PC-9 (cell line): ENCODE measurements at regions not wholly inside any gene's neighbourhood (a gene's known extent, or its start where the extent isn't known, plus 50 kb on each side); places are given as distances from the start of the nearest gene placed in this dataset.

ENCODE experiments used
- BruUV-seq: library from RNA; stranded (reverse); fragments of 400-500 nt; replicated peaks from 2 replicates; lab custom pipeline; 2021; lab: Mats Ljungman, UMichigan
- CTCF ChIA-PET: fragments of 300-600 bp; sonication (Branson Sonifier 250); formaldehyde crosslinking; loops from one replicate; lab custom pipeline; 2022; ENCODE audit warnings: antibody characterized with exemption; lab: Charles Lee
- POLR2A ChIA-PET: fragments of 300-600 bp; sonication (Branson Sonifier 250); formaldehyde crosslinking; loops from one replicate; lab custom pipeline; 2022; ENCODE audit warnings: antibody characterized with exemption; ENCODE audit not compliant: unreplicated experiment; lab: Charles Lee
- DNase-seq, 2 experiments: peaks; one replicate each; pipeline versions ENCODE4 v3.0.0 to v3.0.0-alpha.2; 2015 to 2022; ENCODE audit warnings: mixed read lengths in 1 of 2
- H2AFZ ChIP-seq: fragments of 200-600 bp; sonication (generic); 2 replicates; pipeline ENCODE4 v1.8.1; 2017; ENCODE audit warnings: antibody characterized with exemption
- H3F3A ChIP-seq: fragments of 200-600 bp; sonication (generic); 2 replicates; pipeline ENCODE4 v1.8.1; 2017; ENCODE audit warnings: antibody characterized with exemption, mild to moderate bottlenecking, low read depth; ENCODE audit not compliant: insufficient read depth
- H3K27ac ChIP-seq: fragments of 200-600 bp; sonication (generic); 2 replicates; pipeline ENCODE4 v1.6.1; 2016; ENCODE audit warnings: mixed run types
- H3K27me3 ChIP-seq: fragments of 200-600 bp; sonication (generic); 2 replicates; pipeline ENCODE4 v1.6.1; 2016; ENCODE audit warnings: low read depth, mixed run types; ENCODE audit not compliant: insufficient read depth
- H3K36me3 ChIP-seq: fragments of 200-600 bp; sonication (generic); 2 replicates; pipeline ENCODE4 v1.6.1; 2016; ENCODE audit warnings: low read depth, mixed run types
- H3K4me1 ChIP-seq: fragments of 200-600 bp; sonication (generic); replicated peaks from 2 replicates; pipeline ENCODE4 v1.6.1; 2016; ENCODE audit warnings: mixed run types; ENCODE audit not compliant: insufficient read depth
- H3K4me2 ChIP-seq: fragments of 200-600 bp; sonication (generic); 2 replicates; pipeline ENCODE4 v1.6.1; 2017; ENCODE audit warnings: mixed run types
- H3K4me3 ChIP-seq: fragments of 200-600 bp; sonication (generic); 2 replicates; pipeline ENCODE4 v1.6.1; 2016; ENCODE audit warnings: mixed run types
- H3K79me2 ChIP-seq: fragments of 200-600 bp; sonication (generic); 2 replicates; pipeline ENCODE4 v1.6.1; 2017; ENCODE audit warnings: low read depth, mixed run types
- H3K9me2 ChIP-seq: fragments of 200-600 bp; sonication (generic); 2 replicates; pipeline ENCODE4 v1.8.1; 2017; ENCODE audit warnings: mild to moderate bottlenecking; ENCODE audit not compliant: insufficient read depth
- H3K9me3 ChIP-seq: fragments of 200-600 bp; sonication (generic); 2 replicates; pipeline ENCODE4 v1.8.1; 2016; ENCODE audit warnings: low read depth; ENCODE audit not compliant: insufficient read depth
- H4K20me1 ChIP-seq: fragments of 200-600 bp; sonication (generic); 2 replicates; pipeline ENCODE4 v1.8.1; 2017; ENCODE audit not compliant: insufficient read depth
- CTCF ChIP-seq: fragments of 200-600 bp; sonication (generic); conservative IDR thresholded peaks from 2 replicates; pipeline ENCODE4 v1.6.1; 2017; ENCODE audit warnings: mixed run types, antibody characterized with exemption, mild to moderate bottlenecking, moderate library complexity
- EZH2 ChIP-seq: fragments of 200-600 bp; sonication (generic); IDR thresholded peaks from 2 replicates; pipeline ENCODE4 v1.8.0; 2017; ENCODE audit warnings: antibody characterized with exemption, low read depth
- intact Hi-C: fragments of 100-400 bp; cut with micrococcal nuclease; formaldehyde crosslinking; loops from one replicate; pipeline ENCODE4 v1.10.0; 2022; ENCODE audit not compliant: unreplicated experiment

- DNase-seq = no peak
- Histone ChIP-seq H3K9me3 (no peaks in the 10 kb centered on the region), H3K9me2 (no peaks in the 10 kb centered on the region), H3K4me1 (no peaks in the 10 kb centered on the region), H3K36me3 (no peaks in the 10 kb centered on the region), H3F3A (no peaks in the 10 kb centered on the region), H4K20me1 (no peaks in the 10 kb centered on the region), H3K79me2 (no peaks in the 10 kb centered on the region), H2AFZ (no peak overlapping the region), H3K4me2 (no peak overlapping the region), H3K27ac (no peak overlapping the region), H3K4me3 (no peak overlapping the region), H3K27me3 (peaks cover 19% of the 10 kb centered on the region)
- POLR2A ChIA-PET = no interaction called here
- CTCF ChIA-PET = no interaction called here
- TF ChIP-seq EZH2 (no peak), CTCF (no peak)
- BruUV-seq = no TSS peak
- intact Hi-C loops = no loop called here
Observed at GRCh38 chr13:52938065-52938464, 89.6 kb upstream of the PCDH8 start.

GRCh38 chr13:52936806-52937205 lies 88.4 kb upstream of the PCDH8 start:
- no peak overlapping the region for H3K4me2 ChIP-seq
- intact Hi-C loops = no loop called here
- H3K9me3 ChIP-seq = no peaks in the 10 kb centered on the region
- no peak overlapping the region for H2AFZ ChIP-seq
- H3F3A ChIP-seq = no peaks in the 10 kb centered on the region
- H3K4me1 ChIP-seq = no peaks in the 10 kb centered on the region
- BruUV-seq = no TSS peak
- H3K4me3 ChIP-seq = no peak overlapping the region
- ChIA-PET POLR2A (no interaction called here), CTCF (no interaction called here)
- no peak for DNase-seq
- H3K36me3 ChIP-seq = no peaks in the 10 kb centered on the region
- no peak overlapping the region for H3K27ac ChIP-seq
- H3K27me3 ChIP-seq = peaks cover 19% of the 10 kb centered on the region
- H3K9me2 ChIP-seq = no peaks in the 10 kb centered on the region
- no peaks in the 10 kb centered on the region for H3K79me2 ChIP-seq
- no peak for TF ChIP-seq EZH2
- TF ChIP-seq CTCF = no peak
- H4K20me1 ChIP-seq = no peaks in the 10 kb centered on the region

- no peak for TF ChIP-seq EZH2
- no peak for TF ChIP-seq CTCF
- Histone ChIP-seq H3K4me2 (no peak overlapping the region), H3K36me3 (no peaks in the 10 kb centered on the region), H3F3A (no peaks in the 10 kb centered on the region), H3K4me3 (no peak overlapping the region), H3K79me2 (no peaks in the 10 kb centered on the region), H3K4me1 (no peaks in the 10 kb centered on the region), H3K27me3 (peaks cover 22% of the 10 kb centered on the region), H3K9me3 (no peaks in the 10 kb centered on the region), H3K9me2 (no peaks in the 10 kb centered on the region), H3K27ac (no peak overlapping the region), H4K20me1 (no peaks in the 10 kb centered on the region), H2AFZ (no peak overlapping the region)
- ChIA-PET CTCF (no interaction called here), POLR2A (no interaction called here)
- no peak for DNase-seq
- BruUV-seq = no TSS peak
- intact Hi-C loops = no loop called here
Observed at GRCh38 chr13:52934258-52934657, 85.8 kb upstream of the PCDH8 start.
